GM23248 (cell line): ENCODE measurements at regions not wholly inside any gene's neighbourhood (a gene's known extent, or its start where the extent isn't known, plus 50 kb on each side); places are given as distances from the start of the nearest gene placed in this dataset.

ENCODE experiments used
- EZH2 ChIP-seq: fragments of 200-600 bp; sonication (generic); IDR thresholded peaks from 2 replicates; pipeline ENCODE4 v1.6.1; 2018; ENCODE audit warnings: antibody characterized with exemption, mild to moderate bottlenecking; ENCODE audit not compliant: insufficient read depth, poor library complexity, severe bottlenecking
- EZH2phosphoT487 ChIP-seq: fragments of 200-600 bp; sonication (generic); IDR thresholded peaks from 2 replicates; pipeline ENCODE4 v1.6.1; 2018; ENCODE audit warnings: antibody characterized with exemption, moderate library complexity, mild to moderate bottlenecking, low read depth; ENCODE audit not compliant: insufficient read depth

DNA sequence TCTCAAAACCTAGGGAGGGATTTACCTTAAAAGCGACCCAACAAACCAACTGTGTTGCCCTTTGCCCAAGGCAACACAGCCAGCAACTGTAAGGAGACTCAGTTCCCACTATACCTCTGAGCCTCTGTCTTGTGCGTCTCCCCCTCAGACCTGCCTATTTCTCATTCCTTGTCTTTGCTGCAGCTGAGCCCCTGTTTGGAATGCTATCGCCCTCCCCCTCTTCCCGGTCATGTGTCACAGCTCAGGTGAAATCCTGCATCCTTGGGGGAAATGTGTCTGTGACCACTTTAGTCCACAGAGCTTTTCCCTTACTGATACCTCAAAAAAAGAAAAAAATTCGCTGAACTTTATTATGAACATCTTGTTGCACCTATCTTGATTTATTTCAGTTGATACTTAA lies 52.0 kb upstream of the LRIG1 start:
- TF ChIP-seq EZH2 (no peak), EZH2phosphoT487 (no peak)
